OCI-LY7 (cell line): ENCODE measurements at regions not wholly inside any gene's neighbourhood (a gene's known extent, or its start where the extent isn't known, plus 50 kb on each side); places are given as distances from the start of the nearest gene placed in this dataset.

Experiments used
- BruUV-seq: library from RNA; stranded (reverse); fragments of 400-500 nt; replicated peaks from 2 replicates; lab custom pipeline; 2021; lab: Mats Ljungman, UMichigan
- CTCF ChIA-PET: fragments of 300-600 bp; sonication (Branson Sonifier 250); formaldehyde crosslinking; loops from one replicate; lab custom pipeline; 2022; ENCODE audit warnings: antibody characterized with exemption; ENCODE audit not compliant: unreplicated experiment; lab: Charles Lee
- POLR2A ChIA-PET: fragments of 300-600 bp; sonication (Branson Sonifier 250); formaldehyde crosslinking; loops from one replicate; lab custom pipeline; 2022; ENCODE audit warnings: antibody characterized with exemption; lab: Charles Lee
- DNase-seq: peaks from one replicate; pipeline ENCODE4 v3.0.0-alpha.2; 2015; ENCODE audit warnings: low spot score
- H2AFZ ChIP-seq: fragments of 200-600 bp; sonication (generic), shearing (Covaris generic); 2 replicates; pipeline ENCODE4 v1.6.1; 2014; ENCODE audit warnings: mild to moderate bottlenecking, antibody characterized with exemption, low read length, moderate library complexity
- H3K27ac ChIP-seq: fragments of 200-600 bp; sonication (generic); 2 replicates; pipeline ENCODE4 v1.5.1; 2014; ENCODE audit warnings: mixed run types, low read depth, mild to moderate bottlenecking, moderate library complexity, low read length, inconsistent platforms; ENCODE audit not compliant: poor library complexity, severe bottlenecking
- H3K36me3 ChIP-seq: fragments of 200-600 bp; sonication (generic); 2 replicates; pipeline ENCODE4 v1.6.1; 2014; ENCODE audit warnings: mild to moderate bottlenecking, antibody characterized with exemption, low read length, moderate library complexity, mixed read lengths; ENCODE audit not compliant: insufficient read depth
- H3K4me1 ChIP-seq: fragments of 200-600 bp; sonication (generic); 2 replicates; pipeline ENCODE4 v1.5.1; 2014; ENCODE audit warnings: mild to moderate bottlenecking, low read length; ENCODE audit not compliant: insufficient read depth, poor library complexity, severe bottlenecking
- H3K4me2 ChIP-seq: fragments of 200-600 bp; sonication (generic); 2 replicates; pipeline ENCODE4 v1.6.1; 2014; ENCODE audit warnings: mild to moderate bottlenecking, low read length
- H3K4me3 ChIP-seq: fragments of 200-600 bp; sonication (generic); 2 replicates; pipeline ENCODE4 v1.5.1; 2014; ENCODE audit warnings: mild to moderate bottlenecking, low read depth, low read length; ENCODE audit not compliant: poor library complexity, severe bottlenecking
- H3K79me2 ChIP-seq: fragments of 200-600 bp; sonication (generic); 2 replicates; pipeline ENCODE4 v1.6.1; 2016; ENCODE audit warnings: low read depth, mild to moderate bottlenecking, low read length, moderate library complexity, mixed read lengths; ENCODE audit not compliant: insufficient read depth
- H3K9me2 ChIP-seq: fragments of 200-600 bp; sonication (generic); 2 replicates; pipeline ENCODE4 v1.6.1; 2016; ENCODE audit warnings: mild to moderate bottlenecking, low read length, mixed read lengths; ENCODE audit not compliant: insufficient read depth
- H3K9me3 ChIP-seq: fragments of 200-600 bp; sonication (generic); 2 replicates; pipeline ENCODE4 v1.6.1; 2014; ENCODE audit warnings: mild to moderate bottlenecking, mixed run types, low read length, mixed read lengths
- H4K20me1 ChIP-seq: fragments of 200-600 bp; sonication (generic); 2 replicates; pipeline ENCODE4 v1.6.1; 2014; ENCODE audit warnings: mild to moderate bottlenecking, antibody characterized with exemption, low read length, moderate library complexity, mixed read lengths; ENCODE audit not compliant: insufficient read depth
- EZH2phosphoT487 ChIP-seq: fragments of 200-600 bp; sonication (generic); IDR thresholded peaks from 2 replicates; pipeline ENCODE4 v1.6.1; 2018; ENCODE audit warnings: low read depth, borderline replicate concordance, mild to moderate bottlenecking, mixed run types, antibody characterized with exemption, low read length, moderate library complexity, mixed read lengths
- intact Hi-C: fragments of 100-400 bp; cut with micrococcal nuclease; formaldehyde crosslinking; loops from one replicate; pipeline ENCODE4 v1.10.0; 2022; ENCODE audit not compliant: unreplicated experiment
- TF ChIP-seq, protein P1 (sequence below): fragments of 200-600 bp; sonication (generic); conservative IDR thresholded peaks from 2 replicates; pipeline ENCODE4 v1.5.1; 2014; ENCODE audit warnings: mild to moderate bottlenecking, antibody characterized with exemption, low read length, moderate library complexity, mixed read lengths

DNA sequence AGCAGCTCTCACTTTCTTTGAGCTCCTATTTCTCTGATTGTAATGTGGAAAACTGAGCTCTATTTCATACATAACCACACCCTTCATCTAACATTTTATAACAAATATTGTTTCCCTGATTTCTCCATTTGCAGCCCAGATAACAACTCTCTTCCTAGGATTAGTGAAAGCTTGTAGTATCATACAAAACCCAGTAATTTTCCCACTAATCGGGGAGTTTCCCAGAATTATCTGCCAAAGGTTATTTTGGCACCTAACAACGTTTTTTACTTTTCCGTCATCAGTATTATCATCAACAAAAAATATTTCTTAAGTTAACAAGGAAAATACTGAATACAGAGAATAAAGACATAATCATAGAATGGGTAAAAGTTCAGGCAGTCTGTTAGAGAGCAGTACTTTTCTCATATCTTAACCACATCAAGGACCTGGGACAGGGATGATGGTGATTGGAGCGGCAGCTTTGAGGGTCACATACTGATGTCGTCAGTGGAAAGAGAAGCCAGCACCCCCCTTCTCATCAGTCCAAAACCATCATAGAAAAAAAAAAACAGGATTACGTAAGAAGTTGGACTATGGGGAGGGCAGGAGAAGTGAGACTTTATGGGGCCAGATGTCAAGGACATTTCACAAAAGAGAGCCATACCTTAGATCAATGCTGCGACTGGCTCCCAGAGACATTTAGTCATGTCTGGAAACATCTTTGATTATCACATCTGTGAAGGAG lies 166.1 kb upstream of the TNFAIP3 start:
- H2AFZ ChIP-seq, result no peak overlapping the region
- H3K36me3 ChIP-seq, result no peaks in the 10 kb centered on the region
- no peaks in the 10 kb centered on the region for H3K9me2 ChIP-seq
- no peaks in the 10 kb centered on the region for H3K9me3 ChIP-seq
- CTCF ChIA-PET, result no interaction called here
- no peaks in the 10 kb centered on the region for H3K79me2 ChIP-seq
- TF ChIP-seq EZH2phosphoT487, result no peak
- TF ChIP-seq, protein P1, sequence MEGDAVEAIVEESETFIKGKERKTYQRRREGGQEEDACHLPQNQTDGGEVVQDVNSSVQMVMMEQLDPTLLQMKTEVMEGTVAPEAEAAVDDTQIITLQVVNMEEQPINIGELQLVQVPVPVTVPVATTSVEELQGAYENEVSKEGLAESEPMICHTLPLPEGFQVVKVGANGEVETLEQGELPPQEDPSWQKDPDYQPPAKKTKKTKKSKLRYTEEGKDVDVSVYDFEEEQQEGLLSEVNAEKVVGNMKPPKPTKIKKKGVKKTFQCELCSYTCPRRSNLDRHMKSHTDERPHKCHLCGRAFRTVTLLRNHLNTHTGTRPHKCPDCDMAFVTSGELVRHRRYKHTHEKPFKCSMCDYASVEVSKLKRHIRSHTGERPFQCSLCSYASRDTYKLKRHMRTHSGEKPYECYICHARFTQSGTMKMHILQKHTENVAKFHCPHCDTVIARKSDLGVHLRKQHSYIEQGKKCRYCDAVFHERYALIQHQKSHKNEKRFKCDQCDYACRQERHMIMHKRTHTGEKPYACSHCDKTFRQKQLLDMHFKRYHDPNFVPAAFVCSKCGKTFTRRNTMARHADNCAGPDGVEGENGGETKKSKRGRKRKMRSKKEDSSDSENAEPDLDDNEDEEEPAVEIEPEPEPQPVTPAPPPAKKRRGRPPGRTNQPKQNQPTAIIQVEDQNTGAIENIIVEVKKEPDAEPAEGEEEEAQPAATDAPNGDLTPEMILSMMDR, result no peak
- BruUV-seq, result no TSS peak
- no peak overlapping the region for H3K4me2 ChIP-seq
- no peak for DNase-seq
- POLR2A ChIA-PET, result no interaction called here
- intact Hi-C loops, result no loop called here
- H3K27ac ChIP-seq, result no peak overlapping the region
- no peaks in the 10 kb centered on the region for H4K20me1 ChIP-seq
- peaks cover 20% of the 10 kb centered on the region for H3K4me1 ChIP-seq
- no peak overlapping the region for H3K4me3 ChIP-seq

GRCh38 chr6:137701942-137702341 lies 165.1 kb upstream of the TNFAIP3 start:
- H3K4me3 ChIP-seq, result no peak overlapping the region
- DNase-seq, result no peak
- no peak overlapping the region for H3K27ac ChIP-seq
- no peaks in the 10 kb centered on the region for H3K9me3 ChIP-seq
- no peak overlapping the region for H3K4me2 ChIP-seq
- no peak for TF ChIP-seq EZH2phosphoT487
- TF ChIP-seq, protein P1, result no peak
- intact Hi-C loops, result no loop called here
- BruUV-seq, result no TSS peak
- no peak overlapping the region for H2AFZ ChIP-seq
- POLR2A ChIA-PET, result no interaction called here
- H3K9me2 ChIP-seq, result no peaks in the 10 kb centered on the region
- CTCF ChIA-PET, result no interaction called here
- no peaks in the 10 kb centered on the region for H3K36me3 ChIP-seq
- no peaks in the 10 kb centered on the region for H3K79me2 ChIP-seq
- H4K20me1 ChIP-seq, result no peaks in the 10 kb centered on the region
- peaks cover 26% of the 10 kb centered on the region for H3K4me1 ChIP-seq

DNA sequence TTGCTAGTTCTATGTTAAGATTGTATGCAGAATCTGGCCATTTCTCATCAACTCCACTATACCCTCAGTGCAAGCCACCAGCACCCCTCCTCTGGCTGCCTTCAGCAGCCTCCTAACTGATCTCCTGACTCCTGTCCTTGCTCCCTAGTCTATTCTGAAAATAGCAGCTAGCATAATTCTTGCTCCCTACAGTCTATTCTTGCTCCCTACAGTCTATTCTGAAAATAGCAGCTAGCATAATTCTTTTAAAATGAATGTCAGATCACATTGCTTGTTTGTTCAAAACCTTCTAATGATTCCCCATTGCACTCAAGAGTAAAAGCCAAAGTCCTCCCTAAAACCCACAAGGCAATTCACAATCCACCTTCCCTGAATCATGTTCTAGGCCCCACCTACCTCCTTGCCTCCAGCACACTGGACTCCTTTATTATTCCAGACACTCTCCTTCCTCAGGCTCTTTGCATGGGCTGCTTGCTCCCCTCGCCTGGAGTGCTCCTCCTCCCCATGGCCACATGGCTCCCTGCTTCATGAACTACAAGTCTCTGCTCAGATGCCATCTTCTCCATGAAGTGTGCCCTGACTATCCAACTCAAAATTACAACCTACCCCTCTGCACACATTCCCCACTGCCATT lies 164.2 kb upstream of the TNFAIP3 start:
- TF ChIP-seq, protein P1, result no peak
- TF ChIP-seq EZH2phosphoT487, result no peak
- Histone ChIP-seq H3K4me3 (no peak overlapping the region), H3K27ac (no peak overlapping the region), H3K9me3 (no peaks in the 10 kb centered on the region), H4K20me1 (no peaks in the 10 kb centered on the region), H2AFZ (no peak overlapping the region), H3K9me2 (no peaks in the 10 kb centered on the region), H3K79me2 (no peaks in the 10 kb centered on the region), H3K4me2 (no peak overlapping the region), H3K4me1 (peaks cover 31% of the 10 kb centered on the region), H3K36me3 (no peaks in the 10 kb centered on the region)
- no TSS peak for BruUV-seq
- CTCF ChIA-PET, result no interaction called here
- intact Hi-C loops, result no loop called here
- DNase-seq, result no peak
- POLR2A ChIA-PET, result no interaction called here
